ENCODE measurements at regions not wholly inside any gene's neighbourhood (a gene's known extent, or its start where the extent isn't known, plus 50 kb on each side); places are given as distances from the start of the nearest gene placed in this dataset.
"Not testable (repeated sequence)": the region's sequence is repeated elsewhere in the genome, so short reads cannot be mapped to it uniquely, and the experiment has no call there.

GRCh38 chr3:18546632-18547031 lies 121.5 kb upstream of the SATB1 start:
- no peak for DNase-seq (ENCODE audit: low read depth in 3 of 3)

DNA sequence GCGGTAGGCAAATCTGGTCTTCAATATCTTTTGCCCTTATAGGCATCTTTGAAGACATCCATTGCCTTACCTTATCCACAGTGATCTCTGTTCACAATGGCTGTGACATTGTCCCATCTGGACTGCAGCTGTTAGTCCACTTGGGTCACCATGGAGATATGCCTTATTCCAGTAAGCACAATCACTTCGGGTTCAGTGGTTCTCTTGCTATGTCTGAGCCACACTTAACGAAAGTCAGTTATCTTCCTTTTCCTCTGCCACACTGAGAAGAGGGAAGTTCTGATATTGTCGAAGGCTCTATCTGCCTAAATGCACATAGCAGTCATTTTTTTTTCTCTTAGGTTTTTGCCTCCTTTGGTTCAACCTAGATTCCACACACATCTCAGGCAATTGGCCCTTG lies 119.0 kb upstream of the SATB1 start:
- DNase-seq (ENCODE audit: low read depth in 3 of 3), result no peak

DNA sequence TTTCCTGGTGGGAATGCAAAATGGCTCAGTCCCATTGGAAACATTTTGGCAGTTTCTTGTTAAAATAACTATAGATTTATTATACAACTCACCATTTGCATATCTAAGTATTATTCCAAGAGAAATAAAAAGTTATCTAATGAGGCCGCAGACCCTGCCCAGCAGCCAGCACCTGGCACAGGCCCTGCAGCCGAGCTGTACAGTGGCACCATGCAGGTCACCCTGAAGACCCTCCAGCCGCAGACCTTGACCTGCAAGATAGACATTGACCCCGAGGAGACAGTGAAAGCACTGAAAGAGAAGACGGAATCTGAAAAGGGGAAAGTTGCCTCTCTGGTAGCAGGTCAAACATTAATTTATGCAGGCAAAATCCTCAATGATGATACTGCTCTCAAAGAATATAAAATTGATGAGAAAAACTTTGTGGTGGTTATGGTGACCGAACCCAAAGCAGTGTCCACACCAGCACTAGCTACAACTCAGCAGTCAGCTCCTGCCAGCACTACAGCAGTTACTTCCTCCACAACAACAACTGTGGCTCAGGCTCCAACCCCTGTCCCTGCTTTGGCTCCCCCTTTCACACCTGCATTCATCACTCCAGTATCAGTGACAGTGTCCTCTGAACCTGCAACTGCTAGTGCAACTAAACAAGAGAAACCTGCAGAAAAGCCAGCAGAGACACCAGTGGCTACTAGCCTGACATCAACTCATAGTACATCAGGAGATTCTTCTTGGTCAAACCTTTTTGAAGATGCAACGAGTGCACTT lies 113.5 kb upstream of the SATB1 start:
- DNase-seq (ENCODE audit: low read depth in 3 of 3), result no peak

DNA sequence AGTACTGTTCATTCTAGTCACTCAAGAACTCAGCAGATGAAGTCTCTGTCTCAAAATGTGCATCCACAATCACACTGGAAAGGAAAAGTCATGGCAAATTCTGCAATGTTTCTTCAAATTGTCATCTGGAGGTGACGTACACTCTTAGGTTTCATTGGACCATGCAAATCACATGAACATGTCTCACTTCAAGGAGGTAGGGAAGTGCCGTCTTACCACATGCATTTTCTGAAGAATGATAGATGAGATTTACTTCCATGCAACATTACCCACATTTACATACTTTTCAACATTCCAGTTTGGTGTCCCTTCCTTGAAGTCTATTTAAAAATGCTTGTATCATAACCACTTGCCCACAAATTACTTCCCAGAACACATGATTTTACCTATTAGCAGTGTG lies 107.9 kb upstream of the SATB1 start:
- DNase-seq (ENCODE audit: low read depth in 3 of 3), result no peak

DNA sequence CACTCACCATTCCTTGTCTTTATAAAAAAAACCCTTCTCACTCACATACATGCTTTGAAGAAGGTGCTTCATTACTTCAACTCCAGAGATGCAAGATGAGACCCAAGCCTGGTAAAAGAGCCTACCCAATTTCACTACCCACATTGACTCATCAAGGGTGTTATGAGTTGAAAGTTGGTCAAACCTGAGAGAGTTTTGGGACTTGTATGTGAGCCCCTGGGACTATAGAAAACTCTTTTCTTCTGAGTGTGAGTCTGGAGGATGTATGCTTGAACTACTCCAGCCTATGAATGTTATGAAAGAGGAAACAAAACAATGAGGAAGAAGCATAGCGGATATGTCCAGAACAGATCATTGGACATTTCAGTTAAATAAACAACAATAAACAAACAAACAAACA lies 106.5 kb upstream of the SATB1 start:
- DNase-seq (ENCODE audit: low read depth in 3 of 3), result no peak

GRCh38 chr3:18529631-18530030 lies 104.5 kb upstream of the SATB1 start:
- DNase-seq (ENCODE audit: low read depth in 3 of 3), result no peak

GRCh38 chr3:18527691-18528090 lies 102.6 kb upstream of the SATB1 start:
- no peak for DNase-seq (ENCODE audit: low read depth in 3 of 3)

DNA sequence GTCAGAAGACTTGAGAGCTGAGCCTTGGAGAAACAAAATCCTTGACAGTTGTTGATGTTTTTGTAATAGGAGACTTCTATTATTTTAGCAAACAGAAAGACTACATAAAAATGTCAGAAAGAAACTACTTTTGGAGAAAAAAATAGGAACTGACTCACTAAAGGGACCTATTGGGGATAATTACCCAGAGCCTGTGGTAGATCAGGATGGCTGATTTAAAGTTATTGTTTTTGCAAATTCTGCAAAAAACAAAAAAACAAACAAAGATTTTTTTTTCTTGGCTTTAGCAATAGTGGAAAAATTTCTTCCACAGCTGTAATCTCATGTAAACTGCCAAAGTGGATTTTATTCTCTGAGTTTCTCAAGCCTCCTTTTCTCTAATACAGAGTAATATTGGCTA lies 101.5 kb upstream of the SATB1 start:
- no peak for DNase-seq (ENCODE audit: low read depth in 3 of 3)

- DNase-seq (ENCODE audit: low read depth in 3 of 3), result not testable (repeated sequence)
These were observed 91.0 kb upstream of the SATB1 start for GRCh38 chr3:18516170-18516569.

DNA sequence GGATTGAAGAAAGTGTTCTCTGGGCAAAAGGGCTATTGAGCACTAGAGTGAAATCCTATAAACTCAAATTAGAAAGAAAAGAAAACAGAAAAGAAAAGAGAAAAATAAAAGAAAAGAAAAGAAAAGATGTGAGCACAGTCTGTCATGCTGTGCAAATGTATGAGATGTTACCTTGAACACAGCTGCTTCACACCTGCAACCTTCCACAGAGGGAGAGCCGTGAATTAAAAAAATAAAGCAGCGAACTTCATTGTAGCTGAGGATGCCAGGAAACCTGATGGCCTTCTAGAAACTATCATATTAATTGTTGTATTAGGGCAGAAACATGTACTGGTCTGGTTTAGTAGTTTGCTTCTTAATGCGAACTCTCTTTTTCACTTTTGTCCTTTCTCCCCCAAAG lies 88.0 kb upstream of the SATB1 start:
- no peak for DNase-seq (ENCODE audit: low read depth in 3 of 3)

GRCh38 chr3:18512007-18512406 lies 86.9 kb upstream of the SATB1 start:
- DNase-seq (ENCODE audit: low read depth in 3 of 3), result no peak

- DNase-seq (ENCODE audit: low read depth in 3 of 3), result no peak
These were observed 85.8 kb upstream of the SATB1 start for GRCh38 chr3:18510947-18511346.

DNA sequence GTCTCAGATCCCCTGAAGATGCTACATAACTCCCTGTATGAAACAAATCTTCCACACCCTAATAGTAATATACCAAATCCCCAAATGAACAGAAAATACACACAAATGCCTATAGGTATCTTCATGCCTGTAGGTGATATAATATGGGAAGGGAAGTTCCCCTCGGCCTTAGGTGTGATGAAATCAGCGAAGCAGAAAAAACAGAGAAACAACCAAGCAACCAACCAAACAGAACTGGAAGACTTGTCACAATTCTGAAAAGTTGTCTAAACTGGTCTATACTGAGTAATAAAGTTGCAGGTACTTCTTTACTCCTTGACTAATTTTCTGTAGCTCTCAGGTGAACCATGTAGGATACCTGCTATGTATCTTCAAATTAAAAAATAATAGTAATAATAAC lies 82.2 kb upstream of the SATB1 start:
- DNase-seq (ENCODE audit: low read depth in 3 of 3), result no peak

- DNase-seq (ENCODE audit: low read depth in 3 of 3), result no peak
These were observed 79.9 kb upstream of the SATB1 start for GRCh38 chr3:18505056-18505455.

- DNase-seq (ENCODE audit: low read depth in 3 of 3), result no peak
These were observed 76.7 kb upstream of the SATB1 start for GRCh38 chr3:18501679-18502343.

GRCh38 chr3:18500322-18500721 lies 75.2 kb upstream of the SATB1 start:
- no peak for DNase-seq (ENCODE audit: low read depth in 3 of 3)

GRCh38 chr3:18499301-18499700 lies 74.2 kb upstream of the SATB1 start:
- no peak for DNase-seq (ENCODE audit: low read depth in 3 of 3)

DNA sequence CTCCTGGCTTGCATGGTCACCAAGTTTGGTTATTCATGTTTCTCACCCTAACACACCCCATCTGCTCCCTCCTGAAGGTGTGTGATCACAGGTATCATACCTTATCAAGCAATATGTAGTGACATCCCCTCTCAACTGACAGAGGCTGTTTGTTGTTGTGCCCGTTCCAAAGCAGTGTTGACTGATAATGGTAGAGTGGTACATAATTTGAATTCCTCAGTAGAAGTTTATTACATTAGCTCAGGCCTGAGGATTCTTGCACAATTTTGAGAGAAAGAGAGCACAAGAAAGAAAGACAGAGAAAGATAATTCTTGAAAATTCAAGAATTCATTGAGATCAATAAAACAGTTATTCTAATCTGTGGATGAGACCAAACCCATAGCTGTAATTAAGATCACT lies 69.1 kb upstream of the SATB1 start:
- DNase-seq (ENCODE audit: low read depth in 3 of 3), result no peak

- DNase-seq (ENCODE audit: low read depth in 3 of 3), result no peak
These were observed 64.8 kb upstream of the SATB1 start for GRCh38 chr3:18489939-18490338.

GRCh38 chr3:18483226-18483625 lies 58.1 kb upstream of the SATB1 start:
- no peak for DNase-seq (ENCODE audit: low read depth in 3 of 3)

DNA sequence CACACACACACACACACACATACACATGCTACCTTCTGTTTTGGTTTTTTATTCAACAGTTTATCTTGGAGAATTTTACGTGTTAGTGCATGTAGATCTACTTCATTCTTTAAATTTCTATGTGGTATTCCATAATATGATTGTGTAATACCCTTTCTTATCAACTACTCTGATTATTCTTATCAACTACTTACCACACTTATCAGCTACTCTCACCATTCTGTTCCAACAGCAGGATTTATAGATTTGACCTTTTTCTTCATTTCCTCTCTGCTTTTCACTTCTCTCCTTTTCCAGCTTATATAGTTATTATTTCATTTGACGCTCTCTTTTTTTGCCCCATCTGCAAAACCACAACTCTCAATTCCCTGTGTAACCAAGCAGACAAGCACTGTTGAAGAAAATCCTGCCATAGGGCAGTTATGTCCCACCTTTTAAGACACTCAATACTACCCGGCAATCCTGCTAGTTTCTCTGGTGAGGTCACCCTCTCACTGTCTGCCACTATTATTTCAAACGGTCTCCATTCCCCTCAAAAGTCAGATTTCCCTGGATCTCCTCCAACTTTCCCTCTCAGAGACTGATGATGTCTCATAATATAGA lies 56.9 kb upstream of the SATB1 start:
- DNase-seq (ENCODE audit: low read depth in 3 of 3), result no peak

GRCh38 chr3:18477620-18478019 lies 52.5 kb upstream of the SATB1 start:
- DNase-seq (ENCODE audit: low read depth in 3 of 3), result no peak

Data from stimulated activated CD4-positive, alpha-beta T cell treated with anti-CD3 and anti-CD28 coated beads, TNF-alpha, amount 100 ng/mL, for 4 hours (primary cell).